Upper lobe of left lung (tissue), 6 donors: ENCODE measurements at regions not wholly inside any gene's neighbourhood (a gene's known extent, or its start where the extent isn't known, plus 50 kb on each side); places are given as distances from the start of the nearest gene placed in this dataset.
"Not testable (repeated sequence)": the region's sequence is repeated elsewhere in the genome, so short reads cannot be mapped to it uniquely, and the experiment has no call there.

Source experiments
- ATAC-seq, 2 donors: fragments of 200-7000 bp; cut with Tn5 transposase; one replicate each; pipeline ENCODE4 v1.9.1; 2022; ENCODE audit warnings: mild to moderate bottlenecking in 2 of 2, moderate library complexity in 2 of 2; ENCODE audit not compliant: low FRiP score in 2 of 2
- DNase-seq, 2 donors: peaks; one replicate each; pipeline ENCODE4 v3.0.0-alpha.2; 2019 to 2020
- H3K27ac ChIP-seq, 4 donors: fragments of 200-600 bp; sonication (generic); one replicate each; pipeline ENCODE4 v1.5.1; 2016 to 2019
- H3K27me3 ChIP-seq, 4 donors: fragments of 200-600 bp; sonication (generic); one replicate each; pipeline ENCODE4 v1.5.1; 2017 to 2019
- H3K36me3 ChIP-seq, 4 donors: fragments of 200-600 bp; sonication (generic); one replicate each; pipeline ENCODE4 v1.5.1; 2016 to 2019
- H3K4me1 ChIP-seq, 4 donors: fragments of 200-600 bp; sonication (generic); one replicate each; pipeline ENCODE4 v1.5.1; 2018 to 2019
- H3K4me3 ChIP-seq, 4 donors: fragments of 200-600 bp; sonication (generic); one replicate each; pipeline ENCODE4 v1.5.1; 2017 to 2019; ENCODE audit warnings: mild to moderate bottlenecking in 2 of 4, moderate library complexity in 1 of 4
- H3K9me3 ChIP-seq, 4 donors: fragments of 200-600 bp; sonication (generic); one replicate each; pipeline ENCODE4 v1.5.1; 2018 to 2019
- CTCF ChIP-seq, 6 experiments: fragments of 450-650 bp in 4 of 6; fragments of 200-600 bp in 2 of 6; sonication (generic) in 2 of 6; IDR thresholded peaks; one replicate each; pipeline ENCODE4 v1.5.1; 2016 to 2019; ENCODE audit warnings: antibody characterized with exemption in 6 of 6
- POLR2AphosphoS5 ChIP-seq, 2 donors: sonication (generic); formaldehyde crosslinking; IDR thresholded peaks; one replicate each; pipeline ENCODE4 v1.5.1; 2017; ENCODE audit warnings: antibody characterized with exemption in 2 of 2
- WGBS, 2 donors: methylation state at CpG; one replicate each; pipeline ENCODE4 v1.1.5; 2017 to 2018; 5-methylcytosine and 5-hydroxymethylcytosine counted together
- donor health status: DM: no; HTN: no; CAD: no; lungs with moderate emphysema.
- donor health status: DM: no; HTN: yes; CAD: no; lungs with severe emphysema.

DNA sequence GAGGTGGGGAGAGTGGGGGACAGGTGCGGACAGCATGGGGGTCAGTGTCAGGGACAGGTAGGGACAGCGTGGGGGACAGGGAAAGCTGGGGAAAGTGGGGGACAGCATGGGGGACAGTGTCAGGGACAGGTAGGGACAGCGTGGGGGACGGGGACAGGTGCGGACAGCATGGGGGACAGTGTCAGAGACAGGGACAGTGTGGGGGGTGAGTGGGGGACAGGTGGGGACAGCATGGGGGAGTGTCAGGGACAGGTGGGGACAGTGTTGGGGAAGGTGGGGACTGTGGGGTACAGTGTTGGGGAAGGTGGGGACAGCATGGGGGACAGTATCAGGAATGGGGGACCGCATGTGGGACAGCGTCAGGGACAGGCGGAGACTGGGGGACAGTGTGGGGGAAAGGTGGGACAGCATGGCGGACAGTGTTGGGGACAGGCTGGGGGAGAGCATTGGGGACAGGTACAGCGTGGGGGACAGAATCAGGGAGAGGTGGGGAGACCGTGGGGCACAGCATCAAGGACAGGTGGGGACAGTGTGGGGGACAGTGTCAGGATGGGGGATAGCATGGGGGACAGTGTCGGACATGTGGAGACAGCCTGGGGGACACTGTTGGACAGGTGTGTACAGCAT, 96.1 kb downstream of the TMEM121 start:
- TF ChIP-seq POLR2AphosphoS5 (IDR thresholded peaks at IDR 0.05) (no peak), CTCF (IDR thresholded peaks at IDR 0.05) (no peak)
- Histone ChIP-seq H3K4me1 (no peaks in the 10 kb centered on the region), H3K27me3 (no peaks in the 10 kb centered on the region), H3K27ac (no peak overlapping the region), H3K4me3 (no peak overlapping the region), H3K36me3 (no peaks in the 10 kb centered on the region), H3K9me3 (no peaks in the 10 kb centered on the region)
- ATAC-seq (peak; percentile 53 to 57), DNase-seq (no peak)
- WGBS, 2 donors = 82 to 90% methylated on average over 8 to 12 of the region's 12 CpGs

DNA sequence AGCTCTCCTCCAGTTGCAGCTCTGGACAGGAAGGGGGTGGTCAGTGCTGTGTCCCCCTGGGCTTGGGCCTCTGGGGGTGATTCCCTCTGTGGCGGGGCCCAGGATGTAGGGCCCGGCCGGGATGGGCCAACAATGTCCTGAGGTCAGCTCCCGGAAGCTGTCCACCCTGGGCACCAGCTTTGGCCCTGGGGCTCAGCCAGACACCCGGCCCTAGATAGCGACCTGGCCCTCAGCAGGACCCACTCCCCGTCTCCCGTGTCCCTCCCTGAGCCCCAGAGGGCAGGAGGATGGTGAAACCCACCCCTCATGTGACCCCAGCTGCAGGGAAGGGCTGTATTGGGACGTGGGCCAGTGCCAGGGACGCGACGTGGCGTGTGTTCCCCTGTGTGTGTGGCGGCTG, 96.8 kb downstream of the TMEM121 start:
- peak in 1 of 2 donors; percentile 82 for DNase-seq
- not testable (repeated sequence) for ATAC-seq, H3K4me3 ChIP-seq, H3K27me3 ChIP-seq, H3K27ac ChIP-seq, H3K9me3 ChIP-seq, H3K4me1 ChIP-seq, H3K36me3 ChIP-seq
- 67 to 85% methylated on average over 4 to 8 of the region's 14 CpGs for WGBS, 2 donors

GRCh38 chr14:105624346-105624745, 98.0 kb downstream of the TMEM121 start:
- H3K27ac ChIP-seq, H3K36me3 ChIP-seq, H3K27me3 ChIP-seq, H3K9me3 ChIP-seq, H3K4me3 ChIP-seq, H3K4me1 ChIP-seq, ATAC-seq: not testable (repeated sequence)
- peak; percentile 15 to 65 for DNase-seq
- 86 to 87% methylated on average over 19 to 21 of the region's 22 CpGs for WGBS, 2 donors

DNA sequence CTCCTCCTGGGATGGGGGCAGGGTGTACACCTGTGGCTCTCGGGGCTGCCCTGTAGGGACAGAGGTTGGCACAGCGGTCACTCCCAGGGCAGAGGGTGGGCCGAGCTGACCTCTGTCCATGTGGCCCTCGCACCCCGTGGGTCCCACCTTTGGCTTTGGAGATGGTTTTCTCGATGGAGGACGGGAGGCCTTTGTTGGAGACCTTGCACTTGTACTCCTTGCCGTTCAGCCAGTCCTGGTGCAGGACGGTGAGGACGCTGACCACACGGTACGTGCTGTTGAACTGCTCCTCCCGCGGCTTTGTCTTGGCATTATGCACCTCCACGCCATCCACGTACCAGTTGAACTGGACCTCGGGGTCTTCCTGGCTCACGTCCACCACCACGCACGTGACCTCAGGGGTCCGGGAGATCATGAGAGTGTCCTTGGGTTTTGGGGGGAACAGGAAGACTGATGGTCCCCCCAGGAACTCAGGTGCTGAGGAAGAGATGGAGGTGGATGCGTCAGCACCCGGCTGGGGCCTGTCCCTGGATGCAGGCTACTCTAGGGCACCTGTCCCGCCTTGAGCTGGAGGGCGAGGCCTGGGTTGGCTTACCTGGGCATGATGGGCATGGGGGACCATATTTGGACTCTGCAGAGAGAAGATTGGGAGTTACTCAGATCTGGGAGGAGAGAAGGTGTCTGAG, 98.5 kb downstream of the TMEM121 start:
- not testable (repeated sequence) for H3K27me3 ChIP-seq, H3K36me3 ChIP-seq, H3K4me3 ChIP-seq, H3K27ac ChIP-seq, H3K4me1 ChIP-seq, H3K9me3 ChIP-seq, ATAC-seq
- DNase-seq = peak; percentile 7 to 74
- 90 to 92% methylated on average over 25 of the region's 25 CpGs for WGBS, 2 donors

DNA sequence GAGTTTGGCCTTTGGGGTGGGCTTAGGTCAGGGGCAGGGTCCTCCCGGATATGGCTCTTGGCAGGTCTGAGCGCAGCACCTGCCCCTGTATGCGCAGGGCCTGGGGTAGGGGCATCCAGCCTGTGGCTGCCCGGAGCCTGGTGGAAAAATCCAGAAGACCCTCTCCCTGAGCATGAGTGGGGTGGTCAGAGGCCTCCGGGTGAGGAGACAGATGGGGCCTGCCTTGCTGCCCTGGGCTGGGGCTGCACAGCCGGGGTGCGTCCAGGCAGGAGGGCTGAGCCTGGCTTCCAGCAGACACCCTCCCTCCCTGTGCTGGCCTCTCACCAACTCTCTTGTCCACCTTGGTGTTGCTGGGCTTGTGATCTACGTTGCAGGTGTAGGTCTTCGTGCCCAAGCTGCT, 99.1 kb downstream of the TMEM121 start:
- not testable (repeated sequence) for H3K36me3 ChIP-seq, H3K27me3 ChIP-seq, H3K27ac ChIP-seq, H3K4me3 ChIP-seq, H3K4me1 ChIP-seq, H3K9me3 ChIP-seq, ATAC-seq
- DNase-seq = peak; percentile 12 to 66
- WGBS, 2 donors = 76 to 80% methylated on average over 7 to 9 of the region's 9 CpGs

DNA sequence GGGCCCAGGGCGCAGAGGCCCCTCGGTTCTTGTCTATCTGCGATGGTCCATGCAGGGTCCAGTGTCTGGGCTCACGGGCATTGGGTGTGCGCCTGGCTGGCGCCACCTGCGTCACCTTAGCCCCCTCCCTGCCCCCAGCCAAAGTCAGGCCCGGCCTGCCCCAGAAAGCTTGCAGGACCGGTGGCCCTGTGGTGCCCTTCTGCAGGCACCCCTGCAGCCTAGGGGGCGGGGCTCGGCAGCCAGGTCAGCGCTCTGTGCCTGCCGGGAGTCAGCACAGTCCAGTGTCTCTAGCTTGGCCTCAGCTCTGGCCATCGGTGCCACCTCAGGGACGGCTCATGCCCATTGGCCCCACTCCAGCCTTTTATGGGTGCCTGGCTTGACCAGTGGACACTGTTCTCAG, 99.7 kb downstream of the TMEM121 start:
- DNase-seq = peak in 1 of 2 donors; percentile 66
- not testable (repeated sequence) for H3K27me3 ChIP-seq, H3K9me3 ChIP-seq, ATAC-seq, H3K27ac ChIP-seq, H3K4me1 ChIP-seq, H3K36me3 ChIP-seq, H3K4me3 ChIP-seq
- 71% methylated on average over 13 of the region's 15 CpGs; no CpG with 5 or more reads in 1 of the 2 donors for WGBS, 2 donors

- not testable (repeated sequence) for H3K36me3 ChIP-seq, DNase-seq, H3K4me1 ChIP-seq, H3K27ac ChIP-seq, H3K9me3 ChIP-seq, H3K4me3 ChIP-seq, ATAC-seq, H3K27me3 ChIP-seq
- no CpG with 5 or more reads among the region's 5 CpGs for WGBS, 2 donors
Measured at GRCh38 chr14:105626651-105627050, 100.3 kb downstream of the TMEM121 start.

- not testable (repeated sequence) for H3K9me3 ChIP-seq, ATAC-seq
- 56% methylated on average over 4 to 6 of the region's 6 CpGs for WGBS, 2 donors
Measured at GRCh38 chr14:105627287-105627686, 100.9 kb downstream of the TMEM121 start.

More at GRCh38 chr14:105627287-105627686, 100.9 kb downstream of the TMEM121 start:
- H3K36me3 ChIP-seq, H3K27ac ChIP-seq, H3K4me3 ChIP-seq, H3K27me3 ChIP-seq, H3K4me1 ChIP-seq: not testable (repeated sequence)
- DNase-seq = peak in 1 of 2 donors; percentile 49
